ENCODE measurements at regions not wholly inside any gene's neighbourhood (a gene's known extent, or its start where the extent isn't known, plus 50 kb on each side); places are given as distances from the start of the nearest gene placed in this dataset.

GRCh38 chr14:96959992-96960391 is 162.8 kb downstream of the VRK1 start:
- Histone ChIP-seq H3F3A (ENCODE audit: insufficient read depth) (no peaks in the 10 kb centered on the region), H3K27me3 (replicated peaks; ENCODE audit: insufficient read depth) (no peaks in the 10 kb centered on the region), H3K27ac (no peak overlapping the region), H3K79me2 (ENCODE audit: insufficient read depth) (no peaks in the 10 kb centered on the region), H3K9ac (no peak overlapping the region), H3K9me2 (ENCODE audit: insufficient read depth) (no peaks in the 10 kb centered on the region), H3K4me2 (ENCODE audit: unreplicated experiment) (no peak overlapping the region), H4K20me1 (ENCODE audit: insufficient read depth) (no peaks in the 10 kb centered on the region), H3K36me3 (ENCODE audit: low read depth) (no peaks in the 10 kb centered on the region), H3K4me1 (ENCODE audit: insufficient read depth) (no peaks in the 10 kb centered on the region), H3K4me3 (no peak overlapping the region), H2AFZ (no peak overlapping the region), H3K9me3 (ENCODE audit: low read depth) (no peaks in the 10 kb centered on the region)
- TF ChIP-seq EZH2 (IDR thresholded peaks at IDR 0.05; ENCODE audit: insufficient read depth, poor library complexity, severe bottlenecking) (no peak), EZH2phosphoT487 (IDR thresholded peaks at IDR 0.05; ENCODE audit: insufficient read depth, low read depth) (no peak)
- no peak for DNase-seq
- WGBS, 2 experiments (ENCODE audit: low coverage in 1 of 2, low lambda C conversion rate in 2 of 2, missing lambda C conversion rate in 2 of 2): 0% methylated on average over 1 of the region's 1 CpG
- in situ Hi-C loops (cut with MboI): no loop called here

GRCh38 chr14:96960598-96961116 is 163.5 kb downstream of the VRK1 start:
- no peaks in the 10 kb centered on the region for H3K4me1 ChIP-seq (ENCODE audit: insufficient read depth)
- H4K20me1 ChIP-seq (ENCODE audit: insufficient read depth): no peaks in the 10 kb centered on the region
- H3K4me3 ChIP-seq: no peak overlapping the region
- in situ Hi-C loops (cut with MboI): no loop called here
- H3F3A ChIP-seq (ENCODE audit: insufficient read depth): no peaks in the 10 kb centered on the region
- DNase-seq: no peak
- no peaks in the 10 kb centered on the region for H3K9me3 ChIP-seq (ENCODE audit: low read depth)
- H2AFZ ChIP-seq: no peak overlapping the region
- H3K4me2 ChIP-seq (ENCODE audit: unreplicated experiment): no peak overlapping the region
- WGBS, 2 experiments (ENCODE audit: low coverage in 1 of 2, low lambda C conversion rate in 2 of 2, missing lambda C conversion rate in 2 of 2): 48 to 55% methylated on average over 2 of the region's 2 CpGs
- H3K36me3 ChIP-seq (ENCODE audit: low read depth): no peaks in the 10 kb centered on the region
- H3K27ac ChIP-seq: no peak overlapping the region
- no peaks in the 10 kb centered on the region for H3K9me2 ChIP-seq (ENCODE audit: insufficient read depth)
- no peaks in the 10 kb centered on the region for H3K27me3 ChIP-seq (replicated peaks; ENCODE audit: insufficient read depth)
- H3K79me2 ChIP-seq (ENCODE audit: insufficient read depth): no peaks in the 10 kb centered on the region
- no peak for TF ChIP-seq EZH2 (IDR thresholded peaks at IDR 0.05; ENCODE audit: insufficient read depth, poor library complexity, severe bottlenecking)
- no peak for TF ChIP-seq EZH2phosphoT487 (IDR thresholded peaks at IDR 0.05; ENCODE audit: insufficient read depth, low read depth)
- no peak overlapping the region for H3K9ac ChIP-seq

- H3K27me3 ChIP-seq (replicated peaks; ENCODE audit: insufficient read depth): no peaks in the 10 kb centered on the region
- no peaks in the 10 kb centered on the region for H3K9me3 ChIP-seq (ENCODE audit: low read depth)
- H3K4me3 ChIP-seq: no peak overlapping the region
- H3K27ac ChIP-seq: no peak overlapping the region
- H3K9me2 ChIP-seq (ENCODE audit: insufficient read depth): no peaks in the 10 kb centered on the region
- no peak overlapping the region for H2AFZ ChIP-seq
- no peaks in the 10 kb centered on the region for H3K79me2 ChIP-seq (ENCODE audit: insufficient read depth)
- in situ Hi-C loops (cut with MboI): no loop called here
- H3K36me3 ChIP-seq (ENCODE audit: low read depth): no peaks in the 10 kb centered on the region
- DNase-seq: no peak
- no peaks in the 10 kb centered on the region for H3K4me1 ChIP-seq (ENCODE audit: insufficient read depth)
- no peak overlapping the region for H3K4me2 ChIP-seq (ENCODE audit: unreplicated experiment)
- TF ChIP-seq EZH2phosphoT487 (IDR thresholded peaks at IDR 0.05; ENCODE audit: insufficient read depth, low read depth) (no peak), EZH2 (IDR thresholded peaks at IDR 0.05; ENCODE audit: insufficient read depth, poor library complexity, severe bottlenecking) (no peak)
- no peaks in the 10 kb centered on the region for H3F3A ChIP-seq (ENCODE audit: insufficient read depth)
- H4K20me1 ChIP-seq (ENCODE audit: insufficient read depth): no peaks in the 10 kb centered on the region
- WGBS, 2 experiments (ENCODE audit: low coverage in 1 of 2, low lambda C conversion rate in 2 of 2, missing lambda C conversion rate in 2 of 2): 26 to 27% methylated on average over 2 of the region's 2 CpGs
- H3K9ac ChIP-seq: no peak overlapping the region
These were observed 164.7 kb downstream of the VRK1 start for GRCh38 chr14:96961895-96962294.

- Histone ChIP-seq H3K27ac (no peak overlapping the region), H2AFZ (no peak overlapping the region), H3K4me3 (no peak overlapping the region), H3K9me3 (ENCODE audit: low read depth) (no peaks in the 10 kb centered on the region), H3K36me3 (ENCODE audit: low read depth) (no peaks in the 10 kb centered on the region), H3K4me1 (ENCODE audit: insufficient read depth) (no peaks in the 10 kb centered on the region), H3K79me2 (ENCODE audit: insufficient read depth) (no peaks in the 10 kb centered on the region), H3K4me2 (ENCODE audit: unreplicated experiment) (no peak overlapping the region), H3K27me3 (replicated peaks; ENCODE audit: insufficient read depth) (no peaks in the 10 kb centered on the region), H3K9me2 (ENCODE audit: insufficient read depth) (no peaks in the 10 kb centered on the region), H4K20me1 (ENCODE audit: insufficient read depth) (no peaks in the 10 kb centered on the region), H3K9ac (no peak overlapping the region), H3F3A (ENCODE audit: insufficient read depth) (no peaks in the 10 kb centered on the region)
- no peak for TF ChIP-seq EZH2 (IDR thresholded peaks at IDR 0.05; ENCODE audit: insufficient read depth, poor library complexity, severe bottlenecking)
- in situ Hi-C loops (cut with MboI): no loop called here
- DNase-seq: no peak
- 13 to 16% methylated on average over 2 of the region's 2 CpGs for WGBS, 2 experiments (ENCODE audit: low coverage in 1 of 2, low lambda C conversion rate in 2 of 2, missing lambda C conversion rate in 2 of 2)
These were observed 165.2 kb downstream of the VRK1 start for GRCh38 chr14:96962337-96962736.

Data from GM23248 (cell line).